Activated T-cell treated with anti-CD3 and anti-CD28 coated beads, Interleukin-2, amount 50 U/mL, for 72 hours (primary cell): ENCODE measurements at regions not wholly inside any gene's neighbourhood (a gene's known extent, or its start where the extent isn't known, plus 50 kb on each side); places are given as distances from the start of the nearest gene placed in this dataset.

Experiments used
- ATAC-seq, 2 donors: fragments of 150-1000 bp; cut with Tn5 transposase; replicated peaks in 1 of 2; 2 replicates each; pipeline ENCODE4 v1.10.0; 2021; ENCODE audit warnings: moderate library complexity in 2 of 2, mild to moderate bottlenecking in 1 of 2
- DNase-seq, 2 donors: peaks; one replicate each; pipeline ENCODE4 v3.0.0; 2021 to 2022; ENCODE audit warnings: mixed read lengths in 1 of 2
- H3K27ac Mint-ChIP-seq: one replicate; pipeline ENCODE4 v1.8.0; 2022; ENCODE audit warnings: mild to moderate bottlenecking, moderate library complexity, mixed read lengths
- H3K27me3 Mint-ChIP-seq: one replicate; pipeline ENCODE4 v1.8.0; 2022; ENCODE audit warnings: low read depth, mixed read lengths
- H3K36me3 Mint-ChIP-seq, 2 donors: one replicate each; pipeline ENCODE4 v1.8.0; 2022; ENCODE audit warnings: mixed read lengths in 2 of 2, mild to moderate bottlenecking in 1 of 2; ENCODE audit not compliant: insufficient read depth in 2 of 2
- H3K4me1 Mint-ChIP-seq: one replicate; pipeline ENCODE4 v1.8.0; 2022; ENCODE audit warnings: low read depth, mixed read lengths
- H3K4me3 Mint-ChIP-seq, 2 donors: one replicate each; pipeline ENCODE4 v1.8.0; 2022; ENCODE audit warnings: mild to moderate bottlenecking in 2 of 2, mixed read lengths in 2 of 2, moderate library complexity in 2 of 2
- H3K9me3 Mint-ChIP-seq, 2 donors: one replicate each; pipeline ENCODE4 v1.8.0; 2022; ENCODE audit warnings: mixed read lengths in 2 of 2

GRCh38 chr3:70431911-70432310 is 119.5 kb upstream of the MDFIC2 start:
- H3K27ac Mint-ChIP-seq = no peak overlapping the region
- ATAC-seq (no peak), DNase-seq (no peak)
- H3K4me1 Mint-ChIP-seq = no peaks in the 10 kb centered on the region
- peaks cover 15% of the 10 kb centered on the region for H3K27me3 Mint-ChIP-seq
- no peaks in the 10 kb centered on the region for H3K9me3 Mint-ChIP-seq
- H3K36me3 Mint-ChIP-seq = no peaks in the 10 kb centered on the region
- no peak overlapping the region for H3K4me3 Mint-ChIP-seq

DNA sequence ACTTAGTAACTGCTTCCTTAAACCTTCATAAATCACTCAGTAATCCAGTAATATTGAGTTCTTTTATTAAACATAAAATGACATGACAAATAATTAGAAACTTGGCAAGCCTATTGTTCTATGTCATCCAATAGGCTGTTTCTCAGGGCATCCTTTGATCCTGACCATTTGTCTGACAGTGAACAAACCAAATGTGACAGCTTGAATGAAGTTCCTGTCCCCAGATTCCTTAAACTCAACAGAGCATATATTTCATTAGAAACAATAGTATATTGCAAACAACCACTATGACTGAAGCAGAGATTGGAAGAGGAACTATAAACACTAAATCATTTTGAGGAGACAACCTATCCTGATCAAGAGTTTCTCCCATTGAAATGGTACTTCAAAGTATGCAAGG is 113.6 kb upstream of the MDFIC2 start:
- no peaks in the 10 kb centered on the region for H3K36me3 Mint-ChIP-seq
- peaks cover 0 to 2% of the 10 kb centered on the region in 2 donors for H3K9me3 Mint-ChIP-seq
- H3K4me3 Mint-ChIP-seq = no peak overlapping the region
- peaks cover 22% of the 10 kb centered on the region for H3K27me3 Mint-ChIP-seq
- H3K4me1 Mint-ChIP-seq = no peaks in the 10 kb centered on the region
- no peak for ATAC-seq
- no peak overlapping the region for H3K27ac Mint-ChIP-seq
- DNase-seq = no peak

DNA sequence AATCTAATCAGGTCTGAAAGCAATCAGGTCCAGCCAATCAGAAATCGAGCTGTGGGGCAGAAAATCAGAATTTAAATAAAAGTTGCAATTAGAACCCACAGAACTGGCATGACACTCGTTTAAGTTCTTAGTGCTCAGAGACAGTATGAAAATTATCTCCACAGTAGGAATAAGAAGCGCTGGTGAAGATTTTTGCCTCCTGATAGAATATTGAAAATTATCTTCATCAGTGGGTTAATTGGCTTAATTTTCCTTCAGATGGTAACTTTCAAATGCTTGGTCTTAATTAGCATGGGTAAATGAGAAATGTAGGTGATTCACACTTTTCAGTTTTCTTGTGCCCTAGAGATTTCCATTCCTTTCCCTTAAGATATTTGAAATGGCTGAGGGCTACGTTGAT is 109.1 kb upstream of the MDFIC2 start:
- peaks cover 0 to 1% of the 10 kb centered on the region in 2 donors for H3K9me3 Mint-ChIP-seq
- no peak for ATAC-seq
- no peak for DNase-seq
- H3K4me3 Mint-ChIP-seq = no peak overlapping the region
- H3K36me3 Mint-ChIP-seq = no peaks in the 10 kb centered on the region
- no peak overlapping the region for H3K27ac Mint-ChIP-seq
- H3K4me1 Mint-ChIP-seq = no peaks in the 10 kb centered on the region
- peaks cover 39% of the 10 kb centered on the region for H3K27me3 Mint-ChIP-seq

- ATAC-seq = no peak
- DNase-seq = no peak
- H3K27me3 Mint-ChIP-seq = no peaks in the 10 kb centered on the region
- no peaks in the 10 kb centered on the region for H3K36me3 Mint-ChIP-seq
- no peak overlapping the region for H3K4me3 Mint-ChIP-seq
- H3K4me1 Mint-ChIP-seq = no peaks in the 10 kb centered on the region
- H3K9me3 Mint-ChIP-seq = peaks cover 3% of the 10 kb centered on the region in 2 donors
- H3K27ac Mint-ChIP-seq = no peak overlapping the region
Observed at GRCh38 chr3:70409018-70409417, 96.6 kb upstream of the MDFIC2 start.

DNA sequence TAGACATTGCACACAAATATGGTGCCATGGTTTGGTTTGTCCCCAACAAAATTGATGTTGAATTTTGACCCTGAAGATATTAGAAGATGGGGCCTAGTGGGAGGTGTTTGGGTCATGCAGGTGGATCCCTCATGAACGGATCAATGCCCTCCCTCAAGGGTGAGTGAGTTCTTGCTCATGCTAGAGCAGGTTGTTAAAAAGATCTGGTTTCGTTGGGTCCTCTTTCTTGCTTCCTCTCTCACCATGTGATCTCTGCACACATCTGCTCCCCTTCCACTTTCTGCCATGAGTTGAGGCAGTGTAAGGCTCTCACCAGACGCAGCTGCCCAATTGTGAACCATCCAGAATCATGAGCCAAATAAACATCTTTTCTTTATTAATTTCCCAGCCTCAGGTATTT is 87.8 kb upstream of the MDFIC2 start:
- H3K27me3 Mint-ChIP-seq = peaks cover 9% of the 10 kb centered on the region
- H3K9me3 Mint-ChIP-seq = peaks cover 0 to 1% of the 10 kb centered on the region in 2 donors
- no peak overlapping the region for H3K4me3 Mint-ChIP-seq
- no peak for DNase-seq
- H3K27ac Mint-ChIP-seq = no peak overlapping the region
- ATAC-seq = no peak
- no peaks in the 10 kb centered on the region for H3K4me1 Mint-ChIP-seq
- no peaks in the 10 kb centered on the region for H3K36me3 Mint-ChIP-seq

DNA sequence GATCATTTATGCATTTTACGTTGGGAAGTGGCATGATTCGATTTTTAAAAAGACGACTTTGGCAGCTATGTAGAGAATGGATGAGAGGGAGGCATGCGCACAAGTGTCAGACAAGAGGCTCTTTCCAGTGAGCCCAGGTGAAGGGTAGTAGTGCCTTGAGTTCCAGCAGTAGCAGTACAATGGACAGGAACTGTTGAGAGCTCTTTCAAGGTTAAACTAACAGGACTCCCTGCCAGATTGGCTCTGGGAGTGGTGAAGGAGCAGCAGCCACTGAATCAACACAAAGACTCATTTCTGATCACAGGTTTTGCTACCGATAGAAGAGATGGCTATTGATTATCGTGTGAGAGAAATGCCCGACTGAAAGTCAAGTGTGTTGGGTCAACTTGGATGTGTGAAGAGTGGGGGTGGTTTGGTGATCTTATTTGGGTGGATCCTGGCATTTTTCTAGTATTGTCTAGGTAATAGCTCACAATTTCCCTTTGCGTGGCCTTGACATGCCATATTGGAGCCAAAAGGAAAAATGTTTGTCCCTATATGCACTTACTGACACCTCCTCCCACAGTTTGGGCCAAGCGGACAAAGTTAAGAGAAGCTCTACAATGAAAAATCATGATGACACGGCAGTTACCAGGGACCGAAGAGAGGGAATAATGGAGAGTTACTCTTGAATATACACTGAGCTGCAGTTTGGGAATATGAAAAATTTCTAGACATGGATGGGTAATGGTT is 81.6 kb upstream of the MDFIC2 start:
- H3K36me3 Mint-ChIP-seq = no peaks in the 10 kb centered on the region
- H3K27ac Mint-ChIP-seq = no peak overlapping the region
- peaks cover 13% of the 10 kb centered on the region for H3K27me3 Mint-ChIP-seq
- DNase-seq (no peak), ATAC-seq (no peak)
- H3K9me3 Mint-ChIP-seq = peaks cover 0 to 3% of the 10 kb centered on the region in 2 donors
- H3K4me3 Mint-ChIP-seq = no peak overlapping the region
- no peaks in the 10 kb centered on the region for H3K4me1 Mint-ChIP-seq

- H3K4me1 Mint-ChIP-seq = no peaks in the 10 kb centered on the region
- DNase-seq (no peak), ATAC-seq (no peak)
- H3K4me3 Mint-ChIP-seq = no peak overlapping the region
- peaks cover 13% of the 10 kb centered on the region for H3K27me3 Mint-ChIP-seq
- no peaks in the 10 kb centered on the region for H3K36me3 Mint-ChIP-seq
- peaks cover 1 to 5% of the 10 kb centered on the region in 2 donors for H3K9me3 Mint-ChIP-seq
- H3K27ac Mint-ChIP-seq = no peak overlapping the region
Observed at GRCh38 chr3:70392227-70392626, 79.8 kb upstream of the MDFIC2 start.

GRCh38 chr3:70387889-70388288 is 75.5 kb upstream of the MDFIC2 start:
- Mint-ChIP-seq H3K9me3 (peaks cover 1 to 5% of the 10 kb centered on the region in 2 donors), H3K4me3 (no peak overlapping the region), H3K27ac (no peak overlapping the region), H3K4me1 (no peaks in the 10 kb centered on the region), H3K27me3 (peaks cover 6% of the 10 kb centered on the region), H3K36me3 (no peaks in the 10 kb centered on the region)
- ATAC-seq (no peak), DNase-seq (no peak)

DNA sequence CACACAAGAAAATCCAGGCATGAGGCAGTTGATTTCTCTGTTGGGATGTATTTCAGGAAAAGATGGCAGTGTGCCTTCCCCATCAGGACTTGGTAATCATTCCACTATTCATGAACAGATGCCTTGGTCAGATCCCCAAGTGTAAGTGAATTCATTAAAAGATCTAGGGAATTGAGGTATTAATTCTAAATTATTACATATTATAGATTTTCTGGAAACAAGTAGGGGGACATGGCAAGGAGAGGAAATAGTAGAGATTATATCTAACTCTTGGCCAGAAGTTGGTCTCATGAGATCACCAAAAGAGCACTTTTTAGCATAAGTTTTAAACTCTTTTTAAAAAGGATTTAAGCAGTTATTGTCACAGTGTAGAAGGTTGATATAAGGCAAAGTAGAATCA is 74.4 kb upstream of the MDFIC2 start:
- Mint-ChIP-seq H3K4me3 (no peak overlapping the region), H3K27ac (no peak overlapping the region), H3K4me1 (no peaks in the 10 kb centered on the region), H3K9me3 (peaks cover 1% of the 10 kb centered on the region in 2 donors), H3K36me3 (no peaks in the 10 kb centered on the region), H3K27me3 (peaks cover 6% of the 10 kb centered on the region)
- no peak for ATAC-seq
- DNase-seq = no peak

- peaks cover 6% of the 10 kb centered on the region for H3K27me3 Mint-ChIP-seq
- DNase-seq = no peak
- no peak for ATAC-seq
- peaks cover 1% of the 10 kb centered on the region in 2 donors for H3K9me3 Mint-ChIP-seq
- no peak overlapping the region for H3K4me3 Mint-ChIP-seq
- no peaks in the 10 kb centered on the region for H3K4me1 Mint-ChIP-seq
- no peak overlapping the region for H3K27ac Mint-ChIP-seq
- H3K36me3 Mint-ChIP-seq = no peaks in the 10 kb centered on the region
Observed at GRCh38 chr3:70386043-70386442, 73.6 kb upstream of the MDFIC2 start.

DNA sequence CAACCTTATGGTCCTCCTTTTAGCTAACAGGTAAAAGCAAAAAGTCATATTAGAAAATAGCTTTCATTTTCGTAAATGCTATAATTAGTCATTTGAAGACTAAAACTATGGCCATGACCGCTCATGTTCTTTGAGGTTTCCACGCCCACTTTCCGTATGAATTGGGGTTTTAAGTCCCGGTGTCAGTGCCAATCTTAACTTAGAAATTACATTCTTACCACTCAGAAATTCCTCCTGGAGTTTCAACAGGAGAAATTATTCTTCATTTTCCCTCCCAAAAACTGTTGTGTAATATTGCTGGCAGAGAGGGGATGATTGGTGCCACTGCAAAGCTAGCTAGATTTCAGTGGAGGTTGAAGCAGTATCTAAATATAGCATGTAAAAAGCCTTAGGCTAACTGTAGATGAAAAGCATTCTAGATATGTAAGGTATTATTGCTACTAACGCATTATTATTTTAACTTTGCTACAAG is 71.0 kb upstream of the MDFIC2 start:
- no peaks in the 10 kb centered on the region for H3K9me3 Mint-ChIP-seq
- peaks cover 6% of the 10 kb centered on the region for H3K27me3 Mint-ChIP-seq
- H3K4me1 Mint-ChIP-seq = no peaks in the 10 kb centered on the region
- no peak for DNase-seq
- no peak for ATAC-seq
- no peaks in the 10 kb centered on the region for H3K36me3 Mint-ChIP-seq
- no peak overlapping the region for H3K4me3 Mint-ChIP-seq
- H3K27ac Mint-ChIP-seq = no peak overlapping the region

GRCh38 chr3:70374179-70374578 is 61.7 kb upstream of the MDFIC2 start:
- DNase-seq (no peak), ATAC-seq (no peak)
- Mint-ChIP-seq H3K27ac (no peak overlapping the region), H3K27me3 (peaks cover 7% of the 10 kb centered on the region), H3K9me3 (peaks cover 5 to 6% of the 10 kb centered on the region in 2 donors), H3K36me3 (no peaks in the 10 kb centered on the region), H3K4me3 (no peak overlapping the region), H3K4me1 (no peaks in the 10 kb centered on the region)
